Pancreas (tissue), 10 donors: ENCODE measurements at regions not wholly inside any gene's neighbourhood (a gene's known extent, or its start where the extent isn't known, plus 50 kb on each side); places are given as distances from the start of the nearest gene placed in this dataset.

Experiments used
- ATAC-seq, 4 donors: fragments of 200-7000 bp; cut with Tn5 transposase; one replicate each; pipeline versions ENCODE4 v1.8.0 to v1.9.1; 2020; ENCODE audit warnings: mild to moderate bottlenecking in 4 of 4, moderate library complexity in 4 of 4
- DNase-seq, 6 donors: peaks; one replicate each; pipeline ENCODE4 v3.0.0-alpha.2; 2020
- FAIRE-seq: peaks from 2 replicates; lab custom pipeline; 2012; peaks lifted over from hg19 to GRCh38; lab: Jason Lieb, UNC
- H3K27ac ChIP-seq, 4 donors: fragments of 200-600 bp; sonication (generic); 1 replicate in 3 of 4; 2 replicates in 1 of 4; pipeline versions ENCODE4 v1.5.0 to v1.8.0; 2020
- H3K27me3 ChIP-seq, 4 donors: fragments of 200-600 bp; one replicate each; pipeline ENCODE4 v1.8.0; 2021
- H3K36me3 ChIP-seq, 3 donors: fragments of 200-600 bp; sonication (generic) in 1 of 3; one replicate each; pipeline versions ENCODE4 v1.5.0 to v1.8.0; 2020 to 2021
- H3K4me1 ChIP-seq, 3 donors: fragments of 200-600 bp; one replicate each; pipeline ENCODE4 v1.8.0; 2021
- H3K4me3 ChIP-seq, 4 donors: fragments of 200-600 bp; sonication (generic) in 2 of 4; one replicate each; pipeline versions ENCODE4 v1.5.0 to v1.8.0; 2020 to 2021
- H3K9me3 ChIP-seq, 4 donors: fragments of 200-600 bp; one replicate each; pipeline ENCODE4 v1.8.0; 2021
- WGBS, 2 donors: extraction: QIAGEN DNeasy Blood & Tissue Kit; methylation state at CpG; one replicate each; pipeline ENCODE4 v1.1.7; 2013; 5-methylcytosine and 5-hydroxymethylcytosine counted together
- intact Hi-C, 3 donors: fragments of 100-400 bp; cut with DNase I; formaldehyde crosslinking; loops; one replicate each; pipeline versions ENCODE4 v1.11.1 to v1.14.2; 2022
- TF ChIP-seq, protein P1 (sequence below), 4 donors: fragments of 200-600 bp; sonication (generic) in 3 of 4; IDR thresholded peaks; one replicate each; pipeline versions ENCODE4 v1.5.0 to v1.8.0; 2021; ENCODE audit warnings: antibody characterized with exemption in 4 of 4
- donor health status: healthy with polysubstance abuse.
- donor health status: DM: no; HTN: no; CAD: no; lungs with moderate emphysema.
- donor health status: DM: no; HTN: no; CAD: no.
- donor health status: control.
- donor health status: control.
- donor health status: Bipolar disorder and iron deficiency.
- donor health status: DM: yes; HTN: yes; CAD: no.
- donor health status: DM: no; HTN: no; CAD: no.
- donor health status: DM: no; HTN: no; CAD: no.
- donor health status: DM: yes; HTN: yes; CAD: no.

DNA sequence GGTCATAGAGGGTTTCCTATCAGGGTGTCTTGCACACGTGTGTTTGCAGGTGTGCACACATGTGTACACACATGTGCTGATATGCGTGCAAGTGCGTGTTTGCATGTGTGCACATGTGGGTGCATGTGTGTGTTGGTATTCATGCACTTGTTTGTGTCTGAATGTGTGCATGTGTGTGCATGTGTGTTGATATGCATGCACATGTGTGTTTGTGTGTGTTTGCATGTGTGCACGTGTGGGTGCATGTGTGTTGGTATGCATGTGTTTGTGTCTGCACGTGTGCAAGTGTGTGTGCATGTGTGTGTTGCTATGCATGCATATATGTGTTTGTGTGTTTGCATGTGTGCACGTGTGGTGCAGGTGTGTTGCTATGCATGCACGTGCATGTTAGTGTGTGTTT, 150.5 kb downstream of the SOX1 start:
- H3K36me3 ChIP-seq: no peaks in the 10 kb centered on the region
- no peak overlapping the region for H3K27ac ChIP-seq
- no peaks in the 10 kb centered on the region for H3K27me3 ChIP-seq
- no peaks in the 10 kb centered on the region for H3K9me3 ChIP-seq
- TF ChIP-seq, protein P1, sequence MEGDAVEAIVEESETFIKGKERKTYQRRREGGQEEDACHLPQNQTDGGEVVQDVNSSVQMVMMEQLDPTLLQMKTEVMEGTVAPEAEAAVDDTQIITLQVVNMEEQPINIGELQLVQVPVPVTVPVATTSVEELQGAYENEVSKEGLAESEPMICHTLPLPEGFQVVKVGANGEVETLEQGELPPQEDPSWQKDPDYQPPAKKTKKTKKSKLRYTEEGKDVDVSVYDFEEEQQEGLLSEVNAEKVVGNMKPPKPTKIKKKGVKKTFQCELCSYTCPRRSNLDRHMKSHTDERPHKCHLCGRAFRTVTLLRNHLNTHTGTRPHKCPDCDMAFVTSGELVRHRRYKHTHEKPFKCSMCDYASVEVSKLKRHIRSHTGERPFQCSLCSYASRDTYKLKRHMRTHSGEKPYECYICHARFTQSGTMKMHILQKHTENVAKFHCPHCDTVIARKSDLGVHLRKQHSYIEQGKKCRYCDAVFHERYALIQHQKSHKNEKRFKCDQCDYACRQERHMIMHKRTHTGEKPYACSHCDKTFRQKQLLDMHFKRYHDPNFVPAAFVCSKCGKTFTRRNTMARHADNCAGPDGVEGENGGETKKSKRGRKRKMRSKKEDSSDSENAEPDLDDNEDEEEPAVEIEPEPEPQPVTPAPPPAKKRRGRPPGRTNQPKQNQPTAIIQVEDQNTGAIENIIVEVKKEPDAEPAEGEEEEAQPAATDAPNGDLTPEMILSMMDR (IDR thresholded peaks at IDR 0.05): no peak
- no peak overlapping the region for H3K4me3 ChIP-seq
- intact Hi-C loops: no loop called here
- no peak for ATAC-seq
- no peak for DNase-seq
- no peaks in the 10 kb centered on the region for H3K4me1 ChIP-seq
- WGBS, 2 donors: 58 to 65% methylated on average over 7 of the region's 7 CpGs
- FAIRE-seq: no peak

DNA sequence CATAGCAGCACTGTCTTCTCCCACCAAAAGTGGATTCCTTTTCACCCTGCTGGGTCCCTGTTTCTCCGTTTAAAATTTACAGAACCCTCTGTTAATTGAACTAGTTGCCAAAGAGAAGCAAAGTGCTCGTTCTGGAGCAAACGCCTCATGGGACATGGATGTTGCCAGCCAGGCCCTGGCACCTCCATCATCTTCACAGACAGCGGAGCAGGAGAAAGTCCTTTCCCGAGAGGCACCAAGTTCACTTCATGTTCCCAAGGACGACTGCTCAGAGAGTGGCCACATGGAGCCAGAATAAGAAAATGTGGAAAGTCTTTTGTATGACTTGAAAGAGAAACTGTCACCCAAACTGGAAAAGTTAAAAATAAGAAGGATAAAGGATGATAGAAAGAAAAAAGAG, 151.5 kb downstream of the SOX1 start:
- no peak overlapping the region for H3K4me3 ChIP-seq
- FAIRE-seq: no peak
- H3K9me3 ChIP-seq: no peaks in the 10 kb centered on the region
- TF ChIP-seq, protein P1 (IDR thresholded peaks at IDR 0.05): no peak
- H3K27me3 ChIP-seq: no peaks in the 10 kb centered on the region
- no peaks in the 10 kb centered on the region for H3K36me3 ChIP-seq
- H3K4me1 ChIP-seq: no peaks in the 10 kb centered on the region
- H3K27ac ChIP-seq: no peak overlapping the region
- DNase-seq: no peak
- intact Hi-C loops: no loop called here
- WGBS, 2 donors: 42 to 54% methylated on average over 6 of the region's 6 CpGs
- ATAC-seq: no peak

DNA sequence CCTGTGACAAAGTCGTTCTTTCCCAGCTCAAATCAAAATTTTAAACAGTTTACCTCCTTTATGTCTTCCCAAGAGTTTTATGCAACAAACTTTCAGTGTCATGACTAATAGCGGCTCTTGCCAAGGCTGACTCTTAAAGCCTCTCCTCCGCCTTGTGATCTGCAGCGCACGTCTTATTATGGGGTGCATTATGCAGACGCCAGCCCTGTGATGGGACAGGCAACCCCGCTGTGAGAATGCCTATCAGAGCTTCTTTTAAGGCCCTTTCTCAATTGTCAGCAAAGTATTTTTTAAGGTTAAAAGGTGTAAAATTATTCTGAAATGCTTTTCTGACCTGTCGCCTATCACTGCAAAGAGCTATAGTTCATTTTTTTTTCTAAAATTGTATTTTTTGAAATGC, 152.8 kb downstream of the SOX1 start:
- Histone ChIP-seq H3K27ac (no peak overlapping the region), H3K36me3 (no peaks in the 10 kb centered on the region), H3K9me3 (no peaks in the 10 kb centered on the region), H3K27me3 (no peaks in the 10 kb centered on the region), H3K4me3 (no peak overlapping the region), H3K4me1 (no peaks in the 10 kb centered on the region)
- ATAC-seq: no peak
- TF ChIP-seq, protein P1 (IDR thresholded peaks at IDR 0.05): no peak
- no peak for FAIRE-seq
- intact Hi-C loops: no loop called here
- 63 to 68% methylated on average over 8 of the region's 8 CpGs for WGBS, 2 donors
- DNase-seq: no peak

DNA sequence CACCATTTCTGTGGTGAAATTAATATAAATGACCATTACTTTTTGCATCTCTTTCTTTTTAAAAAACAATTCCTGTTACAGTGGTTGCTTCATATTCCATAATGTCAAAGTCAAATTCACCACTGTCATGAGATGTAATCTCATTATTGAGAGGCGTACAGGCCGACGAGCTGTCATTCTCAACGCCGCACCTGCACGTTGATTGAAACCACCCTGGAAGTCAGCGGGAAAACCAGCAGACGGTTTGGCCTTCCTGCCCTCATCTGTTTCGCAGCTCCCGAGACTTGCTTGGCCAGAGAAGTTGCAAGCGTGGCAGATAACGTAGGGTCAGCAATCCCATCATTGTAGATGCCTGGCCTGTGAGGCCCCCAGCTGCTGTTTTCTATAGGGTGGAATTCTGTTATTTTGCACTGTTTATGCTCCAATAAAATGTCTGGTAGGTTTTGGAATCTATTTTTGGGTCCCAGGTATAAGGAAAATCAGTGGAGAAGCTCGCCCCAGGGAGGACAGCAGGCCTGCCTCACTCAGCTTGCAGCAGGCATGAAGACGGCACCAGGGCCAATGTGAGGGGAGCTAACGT, 153.4 kb downstream of the SOX1 start:
- no peak for ATAC-seq
- H3K4me1 ChIP-seq: no peaks in the 10 kb centered on the region
- WGBS, 2 donors: 40 to 49% methylated on average over 15 of the region's 15 CpGs
- no peaks in the 10 kb centered on the region for H3K9me3 ChIP-seq
- no peak for FAIRE-seq
- intact Hi-C loops: no loop called here
- no peak for DNase-seq
- H3K4me3 ChIP-seq: no peak overlapping the region
- no peaks in the 10 kb centered on the region for H3K27me3 ChIP-seq
- no peaks in the 10 kb centered on the region for H3K36me3 ChIP-seq
- no peak overlapping the region for H3K27ac ChIP-seq
- TF ChIP-seq, protein P1 (IDR thresholded peaks at IDR 0.05): no peak

DNA sequence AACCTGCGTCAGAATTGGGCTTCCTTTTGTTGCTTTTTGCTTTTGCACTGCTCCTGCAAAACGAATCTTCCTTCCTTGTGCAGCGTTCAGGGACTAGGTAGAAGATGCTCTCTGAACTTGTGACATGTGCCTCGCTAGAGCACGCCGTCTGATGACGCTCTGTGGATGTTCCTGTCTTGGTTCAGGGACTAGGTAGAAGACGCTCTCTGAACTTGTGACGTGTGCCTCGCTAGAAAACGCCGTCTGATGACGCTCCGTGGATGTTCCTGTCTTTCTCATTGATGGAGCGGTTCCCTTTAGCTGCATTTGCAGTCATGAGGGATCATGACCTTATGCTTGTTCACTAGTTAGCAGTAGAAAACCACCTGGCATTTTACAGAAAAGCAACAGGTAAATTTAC, 154.0 kb downstream of the SOX1 start:
- intact Hi-C loops: no loop called here
- ATAC-seq (no peak), FAIRE-seq (no peak)

More for the DNA sequence above, 154.0 kb downstream of the SOX1 start:
- Histone ChIP-seq H3K27ac (no peak overlapping the region), H3K27me3 (no peaks in the 10 kb centered on the region), H3K4me1 (no peaks in the 10 kb centered on the region), H3K4me3 (no peak overlapping the region), H3K9me3 (no peaks in the 10 kb centered on the region), H3K36me3 (no peaks in the 10 kb centered on the region)
- TF ChIP-seq, protein P1 (IDR thresholded peaks at IDR 0.05): no peak
- 65 to 78% methylated on average over 15 of the region's 15 CpGs for WGBS, 2 donors
- DNase-seq: no peak
